GM23338 (cell line): ENCODE measurements at regions not wholly inside any gene's neighbourhood (a gene's known extent, or its start where the extent isn't known, plus 50 kb on each side); places are given as distances from the start of the nearest gene placed in this dataset.

ENCODE experiments used
- CREB1 ChIP-seq: fragments of 250-450 bp; sonication (Bioruptor Pico); IDR thresholded peaks from 2 replicates; pipeline ENCODE4 v1.5.0; 2020; ENCODE audit warnings: low read depth, mild to moderate bottlenecking, moderate library complexity
- EZH2 ChIP-seq: fragments of 200-600 bp; sonication (generic); IDR thresholded peaks from one replicate; pipeline ENCODE4 v1.8.0; 2017; ENCODE audit warnings: antibody characterized with exemption, mild to moderate bottlenecking, low read depth; ENCODE audit not compliant: unreplicated experiment
- EZH2phosphoT487 ChIP-seq: fragments of 200-600 bp; sonication (generic); IDR thresholded peaks from one replicate; pipeline ENCODE4 v1.8.1; 2018; ENCODE audit warnings: antibody characterized with exemption; ENCODE audit not compliant: unreplicated experiment
- POLR2AphosphoS5 ChIP-seq: IDR thresholded peaks from 2 replicates; pipeline ENCODE4 v1.6.1; 2016; ENCODE audit warnings: antibody characterized with exemption, low read depth
- ZNF331 ChIP-seq: fragments of 250-450 bp; sonication (Bioruptor Pico); IDR thresholded peaks from 2 replicates; pipeline ENCODE4 v1.5.0; 2020; ENCODE audit warnings: low read depth, mild to moderate bottlenecking, moderate library complexity
- TF ChIP-seq, protein P1 (sequence below), 2 experiments: fragments of 200-600 bp in 1 of 2; sonication (generic) in 1 of 2; conservative IDR thresholded peaks; 2 replicates each; pipeline versions ENCODE4 v1.5.1 to v1.6.1; 2016 to 2017; ENCODE audit warnings: antibody characterized with exemption in 2 of 2, low read depth in 2 of 2, mild to moderate bottlenecking in 2 of 2, moderate library complexity in 1 of 2
- TF ChIP-seq, protein P2 (sequence below): IDR thresholded peaks from one replicate; pipeline ENCODE4 v1.6.1; 2018; ENCODE audit warnings: antibody characterized with exemption; ENCODE audit not compliant: unreplicated experiment

DNA sequence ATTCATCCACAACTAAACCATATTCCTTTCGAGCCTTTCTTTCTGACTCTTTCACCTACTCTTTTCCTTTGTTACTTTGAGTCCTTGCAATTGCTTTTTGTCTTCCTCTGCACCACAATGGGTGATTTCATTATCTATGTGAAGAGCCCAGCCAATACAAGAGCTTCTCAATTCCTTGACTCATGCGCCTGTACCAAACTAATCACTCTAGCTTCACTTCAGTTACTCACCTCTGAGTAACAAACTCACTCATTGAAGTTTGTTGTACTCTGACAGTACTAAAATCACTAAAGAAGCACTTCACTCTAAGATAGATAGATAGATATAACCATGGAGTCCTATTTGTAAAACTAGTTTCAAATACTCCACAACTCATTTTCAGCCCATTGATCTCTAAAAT, 191.7 kb upstream of the EPHA5 start:
- TF ChIP-seq, protein P1, sequence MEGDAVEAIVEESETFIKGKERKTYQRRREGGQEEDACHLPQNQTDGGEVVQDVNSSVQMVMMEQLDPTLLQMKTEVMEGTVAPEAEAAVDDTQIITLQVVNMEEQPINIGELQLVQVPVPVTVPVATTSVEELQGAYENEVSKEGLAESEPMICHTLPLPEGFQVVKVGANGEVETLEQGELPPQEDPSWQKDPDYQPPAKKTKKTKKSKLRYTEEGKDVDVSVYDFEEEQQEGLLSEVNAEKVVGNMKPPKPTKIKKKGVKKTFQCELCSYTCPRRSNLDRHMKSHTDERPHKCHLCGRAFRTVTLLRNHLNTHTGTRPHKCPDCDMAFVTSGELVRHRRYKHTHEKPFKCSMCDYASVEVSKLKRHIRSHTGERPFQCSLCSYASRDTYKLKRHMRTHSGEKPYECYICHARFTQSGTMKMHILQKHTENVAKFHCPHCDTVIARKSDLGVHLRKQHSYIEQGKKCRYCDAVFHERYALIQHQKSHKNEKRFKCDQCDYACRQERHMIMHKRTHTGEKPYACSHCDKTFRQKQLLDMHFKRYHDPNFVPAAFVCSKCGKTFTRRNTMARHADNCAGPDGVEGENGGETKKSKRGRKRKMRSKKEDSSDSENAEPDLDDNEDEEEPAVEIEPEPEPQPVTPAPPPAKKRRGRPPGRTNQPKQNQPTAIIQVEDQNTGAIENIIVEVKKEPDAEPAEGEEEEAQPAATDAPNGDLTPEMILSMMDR (conservative IDR thresholded peaks at IDR 0.05; ENCODE audit: low read depth in 2 of 2): no peak
- TF ChIP-seq EZH2: no peak
- TF ChIP-seq ZNF331 (CRISPR knock-in tag): no peak
- TF ChIP-seq POLR2AphosphoS5: no peak
- TF ChIP-seq, protein P2, sequence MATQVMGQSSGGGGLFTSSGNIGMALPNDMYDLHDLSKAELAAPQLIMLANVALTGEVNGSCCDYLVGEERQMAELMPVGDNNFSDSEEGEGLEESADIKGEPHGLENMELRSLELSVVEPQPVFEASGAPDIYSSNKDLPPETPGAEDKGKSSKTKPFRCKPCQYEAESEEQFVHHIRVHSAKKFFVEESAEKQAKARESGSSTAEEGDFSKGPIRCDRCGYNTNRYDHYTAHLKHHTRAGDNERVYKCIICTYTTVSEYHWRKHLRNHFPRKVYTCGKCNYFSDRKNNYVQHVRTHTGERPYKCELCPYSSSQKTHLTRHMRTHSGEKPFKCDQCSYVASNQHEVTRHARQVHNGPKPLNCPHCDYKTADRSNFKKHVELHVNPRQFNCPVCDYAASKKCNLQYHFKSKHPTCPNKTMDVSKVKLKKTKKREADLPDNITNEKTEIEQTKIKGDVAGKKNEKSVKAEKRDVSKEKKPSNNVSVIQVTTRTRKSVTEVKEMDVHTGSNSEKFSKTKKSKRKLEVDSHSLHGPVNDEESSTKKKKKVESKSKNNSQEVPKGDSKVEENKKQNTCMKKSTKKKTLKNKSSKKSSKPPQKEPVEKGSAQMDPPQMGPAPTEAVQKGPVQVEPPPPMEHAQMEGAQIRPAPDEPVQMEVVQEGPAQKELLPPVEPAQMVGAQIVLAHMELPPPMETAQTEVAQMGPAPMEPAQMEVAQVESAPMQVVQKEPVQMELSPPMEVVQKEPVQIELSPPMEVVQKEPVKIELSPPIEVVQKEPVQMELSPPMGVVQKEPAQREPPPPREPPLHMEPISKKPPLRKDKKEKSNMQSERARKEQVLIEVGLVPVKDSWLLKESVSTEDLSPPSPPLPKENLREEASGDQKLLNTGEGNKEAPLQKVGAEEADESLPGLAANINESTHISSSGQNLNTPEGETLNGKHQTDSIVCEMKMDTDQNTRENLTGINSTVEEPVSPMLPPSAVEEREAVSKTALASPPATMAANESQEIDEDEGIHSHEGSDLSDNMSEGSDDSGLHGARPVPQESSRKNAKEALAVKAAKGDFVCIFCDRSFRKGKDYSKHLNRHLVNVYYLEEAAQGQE: no peak
- no peak for TF ChIP-seq CREB1
- no peak for TF ChIP-seq EZH2phosphoT487
